Adrenal gland (tissue), 5 donors: ENCODE measurements at regions not wholly inside any gene's neighbourhood (a gene's known extent, or its start where the extent isn't known, plus 50 kb on each side); places are given as distances from the start of the nearest gene placed in this dataset.

ENCODE experiments used
- CTCF ChIP-seq, 6 experiments: fragments of 450-650 bp in 4 of 6; fragments of 200-600 bp in 2 of 6; sonication (generic) in 1 of 6; IDR thresholded peaks; 1 replicate in 5 of 6; 2 replicates in 1 of 6; pipeline versions ENCODE4 v1.5.1 to v1.8.0; 2016 to 2021; ENCODE audit warnings: antibody characterized with exemption in 6 of 6, mild to moderate bottlenecking in 2 of 6, moderate library complexity in 1 of 6
- POLR2A ChIP-seq, 2 donors: fragments of 450-650 bp; IDR thresholded peaks; one replicate each; pipeline ENCODE4 v1.6.1; 2017; ENCODE audit warnings: antibody characterized with exemption in 2 of 2, mild to moderate bottlenecking in 2 of 2, moderate library complexity in 1 of 2
- donor health status: DM: no; HTN: no; CAD: no.

GRCh38 chr12:45561488-45561887 lies 168.0 kb upstream of the ARID2 start:
- TF ChIP-seq POLR2A (IDR thresholded peaks at IDR 0.05) (no peak), CTCF (IDR thresholded peaks at IDR 0.05) (no peak)
